ENCODE measurements at regions not wholly inside any gene's neighbourhood (a gene's known extent, or its start where the extent isn't known, plus 50 kb on each side); places are given as distances from the start of the nearest gene placed in this dataset.
"Not testable (repeated sequence)": the region's sequence is repeated elsewhere in the genome, so short reads cannot be mapped to it uniquely, and the experiment has no call there.

DNA sequence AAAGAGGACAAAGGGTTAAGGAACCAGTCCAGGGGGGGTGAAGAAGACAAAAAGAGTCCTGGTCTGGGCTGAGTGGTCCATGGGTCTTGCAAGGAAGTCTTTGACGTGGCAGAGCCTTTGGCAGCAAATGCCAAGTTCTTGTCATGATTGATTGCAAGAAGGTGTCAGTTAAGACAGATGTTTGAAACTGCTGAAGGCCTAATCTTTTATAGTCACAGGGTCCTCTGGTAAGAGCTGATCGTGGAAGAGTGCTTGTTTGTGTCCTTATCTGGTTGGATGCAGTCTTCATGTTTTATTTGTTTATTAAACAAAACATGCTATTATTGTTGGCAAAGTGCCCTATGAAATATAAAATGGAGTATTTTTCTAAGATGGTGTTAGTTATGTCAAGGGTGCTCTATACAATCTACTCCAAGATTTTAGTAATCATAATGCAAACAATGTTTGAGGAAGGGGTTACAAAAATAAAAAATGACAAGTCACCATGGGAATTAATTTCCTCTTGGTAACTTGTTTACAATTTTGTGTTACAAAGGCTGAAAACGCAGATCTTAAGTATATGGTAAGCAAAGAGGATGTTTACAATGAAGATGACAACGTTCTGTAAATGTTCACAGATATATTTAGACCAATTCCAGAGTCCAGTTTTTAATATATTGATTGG, 85.9 kb downstream of the MAGED4 start:
- no peak overlapping the region for H3K9ac ChIP-seq (ENCODE audit: low read length)
- no peak overlapping the region for H3K4ac ChIP-seq (ENCODE audit: low read depth, low read length)
- H4K5ac ChIP-seq (ENCODE audit: low read length) = no peak overlapping the region
- no peak overlapping the region for H2BK120ac ChIP-seq (ENCODE audit: low read depth, low read length)
- no peak overlapping the region for H3K23ac ChIP-seq (ENCODE audit: low read length)
- no CpG with 5 or more reads among the region's 4 CpGs for WGBS (ENCODE audit: extremely low coverage, insufficient coverage, low lambda C conversion rate)
- H3K18ac ChIP-seq (ENCODE audit: low read length) = no peak overlapping the region
- no peaks in the 10 kb centered on the region for H3K79me2 ChIP-seq (ENCODE audit: control insufficient read depth, insufficient read depth, low read length)
- H3K27ac ChIP-seq (ENCODE audit: low read depth, low read length) = no peak overlapping the region
- H3K36me3 ChIP-seq (ENCODE audit: control insufficient read depth, insufficient read depth, low read length) = no peaks in the 10 kb centered on the region
- H3K4me1 ChIP-seq (ENCODE audit: control insufficient read depth, low read depth, low read length) = no peaks in the 10 kb centered on the region
- H3K27me3 ChIP-seq (ENCODE audit: insufficient read depth, low read length, poor library complexity) = no peaks in the 10 kb centered on the region
- no peak overlapping the region for H2AK5ac ChIP-seq (ENCODE audit: low read length)
- H3K56ac ChIP-seq (ENCODE audit: low read length) = no peak overlapping the region
- no peak overlapping the region for H3K4me3 ChIP-seq (ENCODE audit: low read length)
- H2BK5ac ChIP-seq (ENCODE audit: low read length) = no peak overlapping the region
- H3K4me2 ChIP-seq (ENCODE audit: low read length) = no peak overlapping the region
- no peaks in the 10 kb centered on the region for H3K79me1 ChIP-seq (ENCODE audit: low read length)
- H2BK15ac ChIP-seq (replicated peaks; ENCODE audit: low read depth) = no peak overlapping the region
- H4K8ac ChIP-seq (ENCODE audit: low read depth, low read length) = no peak overlapping the region
- DNase-seq = no peak

DNA sequence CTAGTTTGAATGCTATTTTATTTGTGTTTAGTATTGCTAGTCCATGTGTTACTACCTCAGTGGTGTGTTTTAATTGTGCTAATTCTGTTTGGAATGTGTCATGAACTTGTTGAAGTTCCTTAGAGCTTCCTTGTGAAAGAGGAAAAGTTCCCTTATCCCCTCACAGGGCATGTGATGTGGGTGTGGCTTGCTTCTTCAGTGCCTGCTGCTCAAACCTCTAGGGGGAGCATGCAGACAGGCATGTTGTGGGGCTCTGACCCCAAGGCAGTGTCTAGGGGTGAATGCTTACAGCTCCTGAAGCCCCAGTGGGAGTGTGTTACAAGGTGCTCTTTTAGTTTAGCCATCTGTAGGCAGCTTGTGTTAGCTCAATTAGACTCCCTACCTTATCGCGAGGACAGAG, 86.5 kb downstream of the MAGED4 start:
- no peak overlapping the region for H3K4ac ChIP-seq (ENCODE audit: low read depth, low read length)
- no peak overlapping the region for H3K23ac ChIP-seq (ENCODE audit: low read length)
- no peak overlapping the region for H2BK15ac ChIP-seq (replicated peaks; ENCODE audit: low read depth)
- no peaks in the 10 kb centered on the region for H3K4me1 ChIP-seq (ENCODE audit: control insufficient read depth, low read depth, low read length)
- no peak overlapping the region for H3K56ac ChIP-seq (ENCODE audit: low read length)
- H3K79me2 ChIP-seq (ENCODE audit: control insufficient read depth, insufficient read depth, low read length) = no peaks in the 10 kb centered on the region
- H3K79me1 ChIP-seq (ENCODE audit: low read length) = no peaks in the 10 kb centered on the region
- no peak overlapping the region for H2AK5ac ChIP-seq (ENCODE audit: low read length)
- no peak overlapping the region for H4K5ac ChIP-seq (ENCODE audit: low read length)
- H2BK120ac ChIP-seq (ENCODE audit: low read depth, low read length) = no peak overlapping the region
- peak; percentile 53 for DNase-seq
- H3K4me2 ChIP-seq (ENCODE audit: low read length) = no peak overlapping the region
- H2BK5ac ChIP-seq (ENCODE audit: low read length) = no peak overlapping the region
- H4K8ac ChIP-seq (ENCODE audit: low read depth, low read length) = no peak overlapping the region
- WGBS (ENCODE audit: extremely low coverage, insufficient coverage, low lambda C conversion rate) = no CpG with 5 or more reads among the region's 2 CpGs
- no peak overlapping the region for H3K18ac ChIP-seq (ENCODE audit: low read length)
- H3K27me3 ChIP-seq (ENCODE audit: insufficient read depth, low read length, poor library complexity) = no peaks in the 10 kb centered on the region
- H3K9ac ChIP-seq (ENCODE audit: low read length) = no peak overlapping the region
- no peak overlapping the region for H3K27ac ChIP-seq (ENCODE audit: low read depth, low read length)
- no peaks in the 10 kb centered on the region for H3K36me3 ChIP-seq (ENCODE audit: control insufficient read depth, insufficient read depth, low read length)
- no peak overlapping the region for H3K4me3 ChIP-seq (ENCODE audit: low read length)

DNA sequence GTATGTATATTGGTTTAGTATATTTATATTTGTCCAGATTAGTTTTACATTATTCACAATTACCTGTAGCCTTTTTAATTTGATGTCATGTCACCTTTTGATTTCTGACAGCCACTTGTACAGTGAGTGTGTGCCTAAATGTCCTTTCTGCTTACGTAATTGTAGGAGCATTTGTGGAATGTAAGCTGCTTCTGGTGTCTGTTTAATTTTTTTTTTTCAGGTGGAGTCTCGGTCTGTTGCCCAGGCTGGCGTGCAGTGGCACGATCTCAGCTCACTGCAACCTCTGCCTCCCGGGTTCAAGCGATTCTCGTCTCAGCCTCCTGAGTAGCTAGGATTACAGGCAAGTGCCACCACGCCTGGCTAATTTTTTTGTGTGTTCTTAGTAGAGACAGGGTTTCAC, 91.2 kb upstream of the XAGE2 start:
- no peak overlapping the region for H3K9ac ChIP-seq (ENCODE audit: low read length)
- no peak overlapping the region for H3K27ac ChIP-seq (ENCODE audit: low read depth, low read length)
- no peak overlapping the region for H3K23ac ChIP-seq (ENCODE audit: low read length)
- no peaks in the 10 kb centered on the region for H3K36me3 ChIP-seq (ENCODE audit: control insufficient read depth, insufficient read depth, low read length)
- no CpG with 5 or more reads among the region's 8 CpGs for WGBS (ENCODE audit: extremely low coverage, insufficient coverage, low lambda C conversion rate)
- H3K79me2 ChIP-seq (ENCODE audit: control insufficient read depth, insufficient read depth, low read length) = no peaks in the 10 kb centered on the region
- no peaks in the 10 kb centered on the region for H3K79me1 ChIP-seq (ENCODE audit: low read length)
- no peak overlapping the region for H2BK120ac ChIP-seq (ENCODE audit: low read depth, low read length)
- H3K56ac ChIP-seq (ENCODE audit: low read length) = no peak overlapping the region
- H3K4ac ChIP-seq (ENCODE audit: low read depth, low read length) = no peak overlapping the region
- no peaks in the 10 kb centered on the region for H3K4me1 ChIP-seq (ENCODE audit: control insufficient read depth, low read depth, low read length)
- no peak overlapping the region for H2BK15ac ChIP-seq (replicated peaks; ENCODE audit: low read depth)
- no peak overlapping the region for H4K5ac ChIP-seq (ENCODE audit: low read length)
- H2BK5ac ChIP-seq (ENCODE audit: low read length) = no peak overlapping the region
- no peak overlapping the region for H3K4me2 ChIP-seq (ENCODE audit: low read length)
- H3K27me3 ChIP-seq (ENCODE audit: insufficient read depth, low read length, poor library complexity) = no peaks in the 10 kb centered on the region
- no peak overlapping the region for H3K4me3 ChIP-seq (ENCODE audit: low read length)
- no peak overlapping the region for H4K8ac ChIP-seq (ENCODE audit: low read depth, low read length)
- H2AK5ac ChIP-seq (ENCODE audit: low read length) = no peak overlapping the region
- DNase-seq = no peak
- H3K18ac ChIP-seq (ENCODE audit: low read length) = no peak overlapping the region

DNA sequence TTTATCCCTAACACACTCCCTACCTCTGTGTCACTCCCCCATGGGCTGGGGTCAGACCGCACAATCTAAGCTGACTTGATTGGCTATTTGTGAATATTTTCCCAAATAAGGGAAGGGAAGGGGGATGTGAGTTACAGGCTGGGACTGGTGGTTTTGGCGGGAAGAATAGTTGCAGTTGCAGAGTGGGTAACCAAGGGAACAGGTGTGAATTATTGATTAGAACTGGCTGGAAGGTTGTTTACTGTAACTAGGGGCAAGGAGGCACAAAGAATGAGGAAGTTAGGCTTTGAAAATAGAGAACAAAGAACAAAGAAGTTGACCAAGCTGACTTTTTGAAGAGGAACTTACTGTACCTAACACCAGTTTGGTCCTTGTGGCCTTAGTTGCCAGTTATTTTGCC, 88.0 kb upstream of the XAGE2 start:
- Histone ChIP-seq H4K5ac (ENCODE audit: low read length) (no peak overlapping the region), H3K23ac (ENCODE audit: low read length) (no peak overlapping the region), H3K79me1 (ENCODE audit: low read length) (no peaks in the 10 kb centered on the region), H4K8ac (ENCODE audit: low read depth, low read length) (no peak overlapping the region), H2AK5ac (ENCODE audit: low read length) (no peak overlapping the region), H3K4me1 (ENCODE audit: control insufficient read depth, low read depth, low read length) (no peaks in the 10 kb centered on the region), H3K56ac (ENCODE audit: low read length) (no peak overlapping the region), H2BK5ac (ENCODE audit: low read length) (no peak overlapping the region), H3K79me2 (ENCODE audit: control insufficient read depth, insufficient read depth, low read length) (no peaks in the 10 kb centered on the region), H3K4ac (ENCODE audit: low read depth, low read length) (no peak overlapping the region), H3K27me3 (ENCODE audit: insufficient read depth, low read length, poor library complexity) (no peaks in the 10 kb centered on the region), H2BK15ac (replicated peaks; ENCODE audit: low read depth) (no peak overlapping the region), H2BK120ac (ENCODE audit: low read depth, low read length) (no peak overlapping the region), H3K36me3 (ENCODE audit: control insufficient read depth, insufficient read depth, low read length) (no peaks in the 10 kb centered on the region), H3K9ac (ENCODE audit: low read length) (no peak overlapping the region), H3K4me3 (ENCODE audit: low read length) (no peak overlapping the region), H3K4me2 (ENCODE audit: low read length) (no peak overlapping the region), H3K18ac (ENCODE audit: low read length) (no peak overlapping the region), H3K27ac (ENCODE audit: low read depth, low read length) (no peak overlapping the region)
- no peak for DNase-seq
- no CpG with 5 or more reads among the region's 2 CpGs for WGBS (ENCODE audit: extremely low coverage, insufficient coverage, low lambda C conversion rate)

DNA sequence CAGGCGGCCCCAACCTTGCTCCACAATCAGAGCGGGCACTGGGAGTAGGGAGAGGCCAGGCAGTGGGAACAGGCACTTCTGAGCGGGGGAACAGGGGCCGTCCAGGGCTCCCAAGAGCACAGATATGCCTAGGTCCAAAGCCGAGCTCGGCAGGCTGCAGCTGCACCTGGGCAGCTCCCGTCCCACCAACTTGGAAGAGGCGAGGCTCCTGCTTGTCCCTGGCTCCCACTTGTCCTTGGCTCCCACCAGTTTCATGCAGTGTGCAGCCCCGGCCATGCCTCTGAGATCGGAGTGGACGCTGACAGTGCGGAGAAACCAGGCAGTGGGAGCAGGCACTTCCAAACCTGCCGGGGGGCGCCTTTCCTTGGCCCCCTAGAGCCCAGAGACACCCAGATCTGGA, 84.0 kb upstream of the XAGE2 start:
- no peak for DNase-seq
- H3K27me3 ChIP-seq (ENCODE audit: insufficient read depth, low read length, poor library complexity) = no peaks in the 10 kb centered on the region
- H3K27ac ChIP-seq (ENCODE audit: low read depth, low read length) = no peak overlapping the region
- no peak overlapping the region for H4K5ac ChIP-seq (ENCODE audit: low read length)
- H3K9ac ChIP-seq (ENCODE audit: low read length) = no peak overlapping the region
- H2BK5ac ChIP-seq (ENCODE audit: low read length) = no peak overlapping the region
- H3K79me2 ChIP-seq (ENCODE audit: control insufficient read depth, insufficient read depth, low read length) = no peaks in the 10 kb centered on the region
- H3K4me2 ChIP-seq (ENCODE audit: low read length) = no peak overlapping the region
- H3K23ac ChIP-seq (ENCODE audit: low read length) = no peak overlapping the region
- no CpG with 5 or more reads among the region's 14 CpGs for WGBS (ENCODE audit: extremely low coverage, insufficient coverage, low lambda C conversion rate)
- H3K79me1 ChIP-seq (ENCODE audit: low read length) = no peaks in the 10 kb centered on the region
- H3K4me1 ChIP-seq (ENCODE audit: control insufficient read depth, low read depth, low read length) = no peaks in the 10 kb centered on the region
- no peak overlapping the region for H2AK5ac ChIP-seq (ENCODE audit: low read length)
- no peak overlapping the region for H3K4me3 ChIP-seq (ENCODE audit: low read length)
- H4K8ac ChIP-seq (ENCODE audit: low read depth, low read length) = no peak overlapping the region
- H2BK15ac ChIP-seq (replicated peaks; ENCODE audit: low read depth) = no peak overlapping the region
- no peak overlapping the region for H3K56ac ChIP-seq (ENCODE audit: low read length)
- no peaks in the 10 kb centered on the region for H3K36me3 ChIP-seq (ENCODE audit: control insufficient read depth, insufficient read depth, low read length)
- H3K4ac ChIP-seq (ENCODE audit: low read depth, low read length) = no peak overlapping the region
- H2BK120ac ChIP-seq (ENCODE audit: low read depth, low read length) = no peak overlapping the region
- H3K18ac ChIP-seq (ENCODE audit: low read length) = no peak overlapping the region

DNA sequence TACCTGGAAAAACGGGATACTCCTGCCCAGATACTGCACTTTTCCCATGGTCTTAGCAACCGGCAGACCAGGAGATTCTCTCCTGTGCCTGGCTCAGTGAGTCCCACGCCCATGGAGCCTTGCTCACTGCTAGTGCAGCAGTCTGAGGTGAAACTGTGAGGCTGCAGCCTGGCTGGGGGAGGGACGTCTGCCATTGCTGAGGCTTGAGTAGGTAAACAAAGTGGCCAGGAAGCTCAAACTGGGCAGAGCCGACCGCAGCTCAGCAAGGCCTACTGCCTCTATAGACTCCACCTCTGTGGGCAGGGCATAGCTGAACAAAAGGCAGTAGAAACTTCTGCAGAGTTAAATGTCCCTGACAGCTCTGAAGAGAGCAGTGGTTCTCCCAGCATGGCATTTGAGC, 69.9 kb upstream of the XAGE2 start:
- H2AK5ac ChIP-seq (ENCODE audit: low read length); H4K5ac ChIP-seq (ENCODE audit: low read length); H3K4me1 ChIP-seq (ENCODE audit: control insufficient read depth, low read depth, low read length); H3K27ac ChIP-seq (ENCODE audit: low read depth, low read length); H3K27me3 ChIP-seq (ENCODE audit: insufficient read depth, low read length, poor library complexity); H3K56ac ChIP-seq (ENCODE audit: low read length); H3K9ac ChIP-seq (ENCODE audit: low read length); H3K79me2 ChIP-seq (ENCODE audit: control insufficient read depth, insufficient read depth, low read length); H2BK15ac ChIP-seq (replicated peaks; ENCODE audit: low read depth); H3K79me1 ChIP-seq (ENCODE audit: low read length); H3K23ac ChIP-seq (ENCODE audit: low read length); H3K4me2 ChIP-seq (ENCODE audit: low read length); H3K36me3 ChIP-seq (ENCODE audit: control insufficient read depth, insufficient read depth, low read length); H3K4me3 ChIP-seq (ENCODE audit: low read length); H4K8ac ChIP-seq (ENCODE audit: low read depth, low read length); DNase-seq; H2BK5ac ChIP-seq (ENCODE audit: low read length); H3K4ac ChIP-seq (ENCODE audit: low read depth, low read length); H3K18ac ChIP-seq (ENCODE audit: low read length); H2BK120ac ChIP-seq (ENCODE audit: low read depth, low read length): not testable (repeated sequence)
- WGBS (ENCODE audit: extremely low coverage, insufficient coverage, low lambda C conversion rate) = no CpG with 5 or more reads among the region's 6 CpGs

All from mesendoderm (in vitro differentiated cells).